ENCODE measurements at regions not wholly inside any gene's neighbourhood (a gene's known extent, or its start where the extent isn't known, plus 50 kb on each side); places are given as distances from the start of the nearest gene placed in this dataset.

- no peak for TF ChIP-seq CTCF (IDR thresholded peaks at IDR 0.05; ENCODE audit: low read length)
- TF ChIP-seq EZH2phosphoT487 (IDR thresholded peaks at IDR 0.05; ENCODE audit: low read length): no peak
Measured at GRCh38 chr20:19045371-19045770, 167.1 kb upstream of the SLC24A3 start.

All from MM.1S (cell line).